ENCODE measurements at regions not wholly inside any gene's neighbourhood (a gene's known extent, or its start where the extent isn't known, plus 50 kb on each side); places are given as distances from the start of the nearest gene placed in this dataset.

GRCh38 chr10:58943256-58943890 lies 233.1 kb upstream of the PHYHIPL start:
- Histone ChIP-seq H3K9me3 (no peaks in the 10 kb centered on the region), H3K27ac (no peak overlapping the region), H3K36me3 (no peaks in the 10 kb centered on the region), H3K4me3 (no peak overlapping the region), H3K27me3 (no peaks in the 10 kb centered on the region), H3K4me1 (no peaks in the 10 kb centered on the region)
- DNase-seq, result no peak
- TF ChIP-seq CTCF (IDR thresholded peaks at IDR 0.05), result no peak
- intact Hi-C loops (cut with DNase I), result no loop called here
- ATAC-seq, result no peak

- H3K27me3 ChIP-seq, result no peaks in the 10 kb centered on the region
- no peaks in the 10 kb centered on the region for H3K9me3 ChIP-seq
- H3K4me1 ChIP-seq, result no peaks in the 10 kb centered on the region
- no peak overlapping the region for H3K27ac ChIP-seq
- no peak for TF ChIP-seq CTCF (IDR thresholded peaks at IDR 0.05)
- ATAC-seq (no peak), DNase-seq (no peak)
- intact Hi-C loops (cut with DNase I), result no loop called here
- no peaks in the 10 kb centered on the region for H3K36me3 ChIP-seq
- no peak overlapping the region for H3K4me3 ChIP-seq
Observed at GRCh38 chr10:58943960-58944359, 232.5 kb upstream of the PHYHIPL start.

- Histone ChIP-seq H3K4me1 (no peaks in the 10 kb centered on the region), H3K36me3 (no peaks in the 10 kb centered on the region), H3K27ac (no peak overlapping the region), H3K4me3 (no peak overlapping the region), H3K9me3 (no peaks in the 10 kb centered on the region), H3K27me3 (no peaks in the 10 kb centered on the region)
- ATAC-seq (no peak), DNase-seq (no peak)
- TF ChIP-seq CTCF (IDR thresholded peaks at IDR 0.05), result no peak
- intact Hi-C loops (cut with DNase I), result no loop called here
Observed at GRCh38 chr10:58948303-58948702, 228.1 kb upstream of the PHYHIPL start.

- Histone ChIP-seq H3K4me3 (no peak overlapping the region), H3K27me3 (no peaks in the 10 kb centered on the region), H3K4me1 (no peaks in the 10 kb centered on the region), H3K36me3 (no peaks in the 10 kb centered on the region), H3K9me3 (no peaks in the 10 kb centered on the region), H3K27ac (no peak overlapping the region)
- DNase-seq (no peak), ATAC-seq (no peak)
- intact Hi-C loops (cut with DNase I), result no loop called here
- TF ChIP-seq CTCF (IDR thresholded peaks at IDR 0.05), result no peak
Observed at GRCh38 chr10:58950618-58951017, 225.8 kb upstream of the PHYHIPL start.

GRCh38 chr10:58951087-58951486 lies 225.4 kb upstream of the PHYHIPL start:
- no peak overlapping the region for H3K27ac ChIP-seq
- H3K27me3 ChIP-seq, result no peaks in the 10 kb centered on the region
- ATAC-seq (no peak), DNase-seq (no peak)
- no peaks in the 10 kb centered on the region for H3K36me3 ChIP-seq
- no peak overlapping the region for H3K4me3 ChIP-seq
- intact Hi-C loops (cut with DNase I), result no loop called here
- no peaks in the 10 kb centered on the region for H3K4me1 ChIP-seq
- TF ChIP-seq CTCF (IDR thresholded peaks at IDR 0.05), result no peak
- H3K9me3 ChIP-seq, result no peaks in the 10 kb centered on the region

GRCh38 chr10:58951746-58952145 lies 224.7 kb upstream of the PHYHIPL start:
- H3K27me3 ChIP-seq, result no peaks in the 10 kb centered on the region

More at GRCh38 chr10:58951746-58952145, 224.7 kb upstream of the PHYHIPL start:
- DNase-seq (no peak), ATAC-seq (no peak)
- intact Hi-C loops (cut with DNase I), result no loop called here
- Histone ChIP-seq H3K4me3 (no peak overlapping the region), H3K9me3 (no peaks in the 10 kb centered on the region), H3K27ac (no peak overlapping the region), H3K4me1 (no peaks in the 10 kb centered on the region), H3K36me3 (no peaks in the 10 kb centered on the region)
- no peak for TF ChIP-seq CTCF (IDR thresholded peaks at IDR 0.05)
